Stimulated activated CD4-positive, alpha-beta T cell treated with anti-CD3 and anti-CD28 coated beads, Interleukin-15, amount 100 ng/mL, for 1 hour (primary cell): ENCODE measurements at regions not wholly inside any gene's neighbourhood (a gene's known extent, or its start where the extent isn't known, plus 50 kb on each side); places are given as distances from the start of the nearest gene placed in this dataset.

Experiments
- DNase-seq, 2 donors: peaks; one replicate each; pipeline ENCODE4 v3.0.0-alpha.2; 2020; ENCODE audit warnings: low read depth in 1 of 2, low spot score in 1 of 2

GRCh38 chr6:105966481-105966880 is 119.7 kb upstream of the PRDM1 start:
- no peak for DNase-seq

GRCh38 chr6:105964979-105965760 is 121.0 kb upstream of the PRDM1 start:
- no peak for DNase-seq

- DNase-seq, result no peak
Observed at GRCh38 chr6:105954148-105954547, 132.0 kb upstream of the PRDM1 start.

- DNase-seq, result no peak
Observed at GRCh38 chr6:105952772-105953690, 133.1 kb upstream of the PRDM1 start.

GRCh38 chr6:105952326-105952725 is 133.8 kb upstream of the PRDM1 start:
- no peak for DNase-seq

- DNase-seq, result no peak
Observed at GRCh38 chr6:105951322-105951721, 134.8 kb upstream of the PRDM1 start.

- DNase-seq, result no peak
Observed at GRCh38 chr6:105949869-105950268, 136.3 kb upstream of the PRDM1 start.

- no peak for DNase-seq
Observed at GRCh38 chr6:105943514-105943913, 142.6 kb upstream of the PRDM1 start.

GRCh38 chr6:105941621-105942412 is 144.3 kb upstream of the PRDM1 start:
- no peak for DNase-seq

- DNase-seq, result no peak
Observed at GRCh38 chr6:105940990-105941389, 145.1 kb upstream of the PRDM1 start.

GRCh38 chr6:105936972-105937371 is 149.2 kb upstream of the PRDM1 start:
- DNase-seq, result no peak

- DNase-seq, result no peak
Observed at GRCh38 chr6:105935416-105935815, 150.7 kb upstream of the PRDM1 start.

GRCh38 chr6:105934708-105935107 is 151.4 kb upstream of the PRDM1 start:
- DNase-seq, result no peak

GRCh38 chr6:105932440-105932839 is 153.7 kb upstream of the PRDM1 start:
- no peak for DNase-seq

GRCh38 chr6:105929626-105930025 is 156.5 kb upstream of the PRDM1 start:
- DNase-seq, result no peak

- DNase-seq, result no peak
Observed at GRCh38 chr6:105926318-105926717, 159.8 kb upstream of the PRDM1 start.

GRCh38 chr6:105925706-105926105 is 160.4 kb upstream of the PRDM1 start:
- no peak for DNase-seq

- no peak for DNase-seq
Observed at GRCh38 chr6:105921781-105922180, 164.4 kb upstream of the PRDM1 start.

GRCh38 chr6:105920071-105920470 is 166.1 kb upstream of the PRDM1 start:
- no peak for DNase-seq

GRCh38 chr6:105917038-105917695 is 169.0 kb upstream of the PRDM1 start:
- no peak for DNase-seq

- no peak for DNase-seq
Observed at GRCh38 chr6:105911106-105911629, 175.0 kb upstream of the PRDM1 start.
